ENCODE measurements at regions not wholly inside any gene's neighbourhood (a gene's known extent, or its start where the extent isn't known, plus 50 kb on each side); places are given as distances from the start of the nearest gene placed in this dataset.

GRCh38 chr16:65783709-65784474 lies 582.6 kb upstream of the CDH5 start:
- no peaks in the 10 kb centered on the region for H3K9me3 ChIP-seq (ENCODE audit: control insufficient read depth, low read length)
- no peaks in the 10 kb centered on the region for H3K36me3 ChIP-seq (ENCODE audit: control insufficient read depth, insufficient read depth, low read length)
- no peak overlapping the region for H3K4me3 ChIP-seq (ENCODE audit: insufficient read depth, low read depth, low read length, poor library complexity, severe bottlenecking)
- no peaks in the 10 kb centered on the region for H3K27me3 ChIP-seq (replicated peaks; ENCODE audit: control insufficient read depth, insufficient read depth, low read length, poor library complexity, severe bottlenecking)
- H3K27ac ChIP-seq (ENCODE audit: insufficient read depth, low read length, poor library complexity, severe bottlenecking), result no peak overlapping the region
- no peaks in the 10 kb centered on the region for H3K4me1 ChIP-seq (ENCODE audit: control insufficient read depth, insufficient read depth, low read length, poor library complexity, severe bottlenecking)
- DNase-seq, result no peak

DNA sequence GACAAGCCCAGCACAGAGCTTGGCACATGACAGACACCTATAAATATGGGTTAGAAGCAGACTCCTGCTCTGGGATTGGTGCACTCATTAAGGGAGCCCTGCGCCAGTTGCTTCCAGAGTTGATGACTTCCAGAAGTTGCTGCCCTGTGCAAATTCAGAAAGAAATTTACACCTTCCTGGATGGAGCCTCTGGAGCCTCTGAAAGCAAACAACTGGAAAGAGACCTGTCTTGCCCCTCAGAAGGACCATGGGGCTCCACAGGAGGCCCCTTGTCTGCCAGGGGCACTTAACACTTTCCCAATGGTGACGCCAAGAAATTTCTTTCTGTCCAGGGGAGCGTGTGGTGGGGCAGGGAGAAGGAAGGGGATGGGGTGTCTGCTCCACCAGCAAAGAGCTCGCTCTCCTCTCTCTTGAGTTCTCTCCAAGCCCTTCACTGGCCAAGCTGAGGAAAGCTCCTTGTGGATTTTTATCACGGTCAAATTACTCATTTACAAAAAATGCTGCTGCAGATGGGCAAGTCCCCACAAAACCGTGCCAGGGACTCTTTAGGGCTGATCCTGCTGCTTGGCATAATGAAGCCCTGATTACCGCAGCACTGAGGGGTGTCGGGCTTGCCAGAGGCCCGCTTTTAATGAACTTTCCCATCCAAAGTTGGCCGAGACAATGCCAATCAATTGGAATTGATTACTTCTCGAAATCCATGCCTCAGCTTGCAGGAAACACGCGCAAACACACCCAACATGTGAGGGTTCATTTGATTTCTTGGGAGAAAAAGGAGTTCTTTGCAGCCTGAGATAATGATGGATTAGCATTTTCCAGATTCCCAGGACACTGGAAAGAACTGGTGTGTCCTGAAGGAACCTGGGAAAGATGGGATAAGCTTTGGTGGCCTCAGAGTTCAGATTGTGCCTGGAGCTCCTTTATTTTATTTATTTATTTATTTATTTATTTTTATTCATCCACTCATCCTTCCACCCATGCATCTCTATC lies 583.6 kb upstream of the CDH5 start:
- H3K27ac ChIP-seq (ENCODE audit: insufficient read depth, low read length, poor library complexity, severe bottlenecking), result no peak overlapping the region
- no peak overlapping the region for H3K4me3 ChIP-seq (ENCODE audit: insufficient read depth, low read depth, low read length, poor library complexity, severe bottlenecking)
- no peaks in the 10 kb centered on the region for H3K9me3 ChIP-seq (ENCODE audit: control insufficient read depth, low read length)
- H3K36me3 ChIP-seq (ENCODE audit: control insufficient read depth, insufficient read depth, low read length), result no peaks in the 10 kb centered on the region
- H3K27me3 ChIP-seq (replicated peaks; ENCODE audit: control insufficient read depth, insufficient read depth, low read length, poor library complexity, severe bottlenecking), result no peaks in the 10 kb centered on the region
- H3K4me1 ChIP-seq (ENCODE audit: control insufficient read depth, insufficient read depth, low read length, poor library complexity, severe bottlenecking), result no peaks in the 10 kb centered on the region
- no peak for DNase-seq

DNA sequence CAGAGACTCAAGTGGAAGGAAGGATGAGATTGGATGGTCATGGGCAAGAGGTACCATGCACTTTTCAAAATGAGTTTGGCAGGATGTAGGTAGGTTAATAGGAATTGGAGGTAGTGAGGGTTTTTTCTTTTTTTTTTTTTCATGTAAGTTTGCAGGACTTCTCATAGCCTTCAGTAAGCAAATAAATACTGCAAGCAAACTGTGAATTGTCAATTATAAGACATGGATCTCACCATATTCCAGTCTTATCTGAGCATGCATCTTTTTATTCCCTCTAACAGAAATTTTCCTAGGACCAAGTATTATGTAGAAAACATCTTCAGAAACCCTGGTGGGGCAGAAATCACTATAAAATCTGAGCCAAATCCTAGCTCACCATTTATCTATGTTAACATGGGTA lies 584.6 kb upstream of the CDH5 start:
- no peaks in the 10 kb centered on the region for H3K9me3 ChIP-seq (ENCODE audit: control insufficient read depth, low read length)
- no peak for DNase-seq

DNA sequence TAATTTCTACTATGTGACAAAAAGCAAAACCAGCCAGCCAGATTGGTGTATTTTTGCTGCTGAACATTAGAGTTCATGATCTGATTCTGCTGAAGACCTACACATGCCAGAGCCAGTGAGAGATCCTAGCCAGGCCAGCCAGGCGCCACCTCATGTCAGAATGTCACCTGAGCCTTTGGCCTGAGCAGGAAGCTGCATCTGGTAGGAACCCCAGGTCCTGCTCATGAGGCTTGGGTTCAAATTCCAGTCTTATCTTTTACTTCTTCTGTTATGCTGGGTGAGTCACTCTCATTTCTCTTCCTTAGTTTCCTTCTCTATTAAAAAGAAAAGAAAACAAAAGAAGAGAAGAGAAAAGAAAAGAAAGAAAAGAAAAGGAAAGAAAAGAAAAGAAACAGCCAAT lies 585.1 kb upstream of the CDH5 start:
- no peaks in the 10 kb centered on the region for H3K36me3 ChIP-seq (ENCODE audit: control insufficient read depth, insufficient read depth, low read length)
- no peak overlapping the region for H3K27ac ChIP-seq (ENCODE audit: insufficient read depth, low read length, poor library complexity, severe bottlenecking)
- H3K4me1 ChIP-seq (ENCODE audit: control insufficient read depth, insufficient read depth, low read length, poor library complexity, severe bottlenecking), result no peaks in the 10 kb centered on the region
- DNase-seq, result no peak
- H3K4me3 ChIP-seq (ENCODE audit: insufficient read depth, low read depth, low read length, poor library complexity, severe bottlenecking), result no peak overlapping the region
- H3K27me3 ChIP-seq (replicated peaks; ENCODE audit: control insufficient read depth, insufficient read depth, low read length, poor library complexity, severe bottlenecking), result no peaks in the 10 kb centered on the region
- no peaks in the 10 kb centered on the region for H3K9me3 ChIP-seq (ENCODE audit: control insufficient read depth, low read length)

More for the DNA sequence above, 584.6 kb upstream of the CDH5 start:
- no peaks in the 10 kb centered on the region for H3K4me1 ChIP-seq (ENCODE audit: control insufficient read depth, insufficient read depth, low read length, poor library complexity, severe bottlenecking)
- no peaks in the 10 kb centered on the region for H3K36me3 ChIP-seq (ENCODE audit: control insufficient read depth, insufficient read depth, low read length)
- H3K4me3 ChIP-seq (ENCODE audit: insufficient read depth, low read depth, low read length, poor library complexity, severe bottlenecking), result no peak overlapping the region
- no peak overlapping the region for H3K27ac ChIP-seq (ENCODE audit: insufficient read depth, low read length, poor library complexity, severe bottlenecking)
- H3K27me3 ChIP-seq (replicated peaks; ENCODE audit: control insufficient read depth, insufficient read depth, low read length, poor library complexity, severe bottlenecking), result no peaks in the 10 kb centered on the region

- no peaks in the 10 kb centered on the region for H3K36me3 ChIP-seq (ENCODE audit: control insufficient read depth, insufficient read depth, low read length)
- H3K4me3 ChIP-seq (ENCODE audit: insufficient read depth, low read depth, low read length, poor library complexity, severe bottlenecking), result no peak overlapping the region
- no peak for DNase-seq
- H3K4me1 ChIP-seq (ENCODE audit: control insufficient read depth, insufficient read depth, low read length, poor library complexity, severe bottlenecking), result no peaks in the 10 kb centered on the region
- no peaks in the 10 kb centered on the region for H3K9me3 ChIP-seq (ENCODE audit: control insufficient read depth, low read length)
- no peaks in the 10 kb centered on the region for H3K27me3 ChIP-seq (replicated peaks; ENCODE audit: control insufficient read depth, insufficient read depth, low read length, poor library complexity, severe bottlenecking)
- no peak overlapping the region for H3K27ac ChIP-seq (ENCODE audit: insufficient read depth, low read length, poor library complexity, severe bottlenecking)
Measured at GRCh38 chr16:65779201-65779600, 587.3 kb upstream of the CDH5 start.

- Histone ChIP-seq H3K36me3 (ENCODE audit: control insufficient read depth, insufficient read depth, low read length) (no peaks in the 10 kb centered on the region), H3K4me3 (ENCODE audit: insufficient read depth, low read depth, low read length, poor library complexity, severe bottlenecking) (no peak overlapping the region), H3K4me1 (ENCODE audit: control insufficient read depth, insufficient read depth, low read length, poor library complexity, severe bottlenecking) (no peaks in the 10 kb centered on the region), H3K27me3 (replicated peaks; ENCODE audit: control insufficient read depth, insufficient read depth, low read length, poor library complexity, severe bottlenecking) (no peaks in the 10 kb centered on the region), H3K9me3 (ENCODE audit: control insufficient read depth, low read length) (no peaks in the 10 kb centered on the region), H3K27ac (ENCODE audit: insufficient read depth, low read length, poor library complexity, severe bottlenecking) (no peak overlapping the region)
- DNase-seq, result no peak
Measured at GRCh38 chr16:65776639-65777183, 589.8 kb upstream of the CDH5 start.

DNA sequence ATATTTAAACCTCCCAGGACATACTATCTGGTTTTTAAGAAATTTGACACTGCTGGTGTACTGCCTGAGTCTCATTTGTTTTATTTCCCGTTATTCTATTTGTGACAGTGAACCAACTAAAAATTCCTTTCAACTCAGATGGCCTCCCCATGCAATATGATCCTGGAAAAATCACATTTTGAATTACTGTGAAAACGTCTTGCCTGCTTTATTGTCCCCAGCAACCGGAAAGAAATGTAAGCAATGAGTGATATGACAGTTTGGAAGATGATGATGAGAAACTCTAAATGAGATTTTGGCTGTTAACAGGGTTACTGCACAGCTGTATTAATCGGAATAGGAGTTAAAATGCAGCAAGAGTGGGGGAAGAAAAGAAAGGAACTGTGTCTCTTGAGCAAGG lies 590.7 kb upstream of the CDH5 start:
- H3K27ac ChIP-seq (ENCODE audit: insufficient read depth, low read length, poor library complexity, severe bottlenecking), result no peak overlapping the region

DNA sequence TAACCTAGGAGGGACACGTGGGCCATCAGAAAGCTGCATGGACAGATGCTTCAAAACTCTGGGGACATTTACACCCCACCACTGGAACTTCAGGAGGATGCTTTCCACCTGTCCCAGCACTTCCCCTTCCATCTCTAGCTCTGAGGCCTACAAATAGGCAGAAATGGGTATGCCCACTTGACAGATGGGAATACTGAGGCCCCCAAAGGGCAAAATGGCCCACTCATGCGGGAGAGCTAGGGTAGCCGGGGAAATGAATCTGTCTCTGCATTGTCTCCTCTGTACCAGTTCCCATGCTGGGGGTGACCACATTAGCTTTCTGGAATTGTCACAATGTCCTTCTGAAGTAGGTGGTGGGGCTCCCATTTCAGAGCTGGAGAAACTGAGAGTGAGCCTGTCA lies 592.1 kb upstream of the CDH5 start:
- DNase-seq, result no peak
- Histone ChIP-seq H3K4me1 (ENCODE audit: control insufficient read depth, insufficient read depth, low read length, poor library complexity, severe bottlenecking) (no peaks in the 10 kb centered on the region), H3K27me3 (replicated peaks; ENCODE audit: control insufficient read depth, insufficient read depth, low read length, poor library complexity, severe bottlenecking) (no peaks in the 10 kb centered on the region), H3K4me3 (ENCODE audit: insufficient read depth, low read depth, low read length, poor library complexity, severe bottlenecking) (no peak overlapping the region), H3K36me3 (ENCODE audit: control insufficient read depth, insufficient read depth, low read length) (no peaks in the 10 kb centered on the region), H3K27ac (ENCODE audit: insufficient read depth, low read length, poor library complexity, severe bottlenecking) (no peak overlapping the region), H3K9me3 (ENCODE audit: control insufficient read depth, low read length) (no peaks in the 10 kb centered on the region)

More for the DNA sequence above, 590.7 kb upstream of the CDH5 start:
- DNase-seq, result no peak
- Histone ChIP-seq H3K4me1 (ENCODE audit: control insufficient read depth, insufficient read depth, low read length, poor library complexity, severe bottlenecking) (no peaks in the 10 kb centered on the region), H3K4me3 (ENCODE audit: insufficient read depth, low read depth, low read length, poor library complexity, severe bottlenecking) (no peak overlapping the region), H3K36me3 (ENCODE audit: control insufficient read depth, insufficient read depth, low read length) (no peaks in the 10 kb centered on the region), H3K9me3 (ENCODE audit: control insufficient read depth, low read length) (no peaks in the 10 kb centered on the region), H3K27me3 (replicated peaks; ENCODE audit: control insufficient read depth, insufficient read depth, low read length, poor library complexity, severe bottlenecking) (no peaks in the 10 kb centered on the region)

GRCh38 chr16:65773301-65773874 lies 593.1 kb upstream of the CDH5 start:
- DNase-seq, result no peak
- Histone ChIP-seq H3K27me3 (replicated peaks; ENCODE audit: control insufficient read depth, insufficient read depth, low read length, poor library complexity, severe bottlenecking) (no peaks in the 10 kb centered on the region), H3K4me1 (ENCODE audit: control insufficient read depth, insufficient read depth, low read length, poor library complexity, severe bottlenecking) (no peaks in the 10 kb centered on the region), H3K4me3 (ENCODE audit: insufficient read depth, low read depth, low read length, poor library complexity, severe bottlenecking) (no peak overlapping the region), H3K36me3 (ENCODE audit: control insufficient read depth, insufficient read depth, low read length) (no peaks in the 10 kb centered on the region), H3K9me3 (ENCODE audit: control insufficient read depth, low read length) (no peaks in the 10 kb centered on the region), H3K27ac (ENCODE audit: insufficient read depth, low read length, poor library complexity, severe bottlenecking) (no peak overlapping the region)
